HEK293 (cell line): ENCODE measurements at regions not wholly inside any gene's neighbourhood (a gene's known extent, or its start where the extent isn't known, plus 50 kb on each side); places are given as distances from the start of the nearest gene placed in this dataset.

Source experiments
- CTCF ChIA-PET: fragments of 350-600 bp; formaldehyde crosslinking; extraction: SDS; loops from one replicate; lab custom pipeline; 2021; ENCODE audit warnings: antibody characterized with exemption; lab: Yijun Ruan, JAX
- POLR2A ChIA-PET: fragments of 300-600 bp; formaldehyde crosslinking; extraction: SDS; loops from one replicate; lab custom pipeline; 2020; ENCODE audit warnings: antibody characterized with exemption, inconsistent platforms; lab: Yijun Ruan, JAX
- H3K27ac ChIP-seq: fragments of 200-500 bp; sonication (Bioruptor generic); 2 replicates; pipeline ENCODE4 v1.5.1; 2014; ENCODE audit warnings: low read depth, low read length, control low read depth, inconsistent platforms; ENCODE audit errors: extremely low read depth
- H3K36me3 ChIP-seq, 2 experiments: fragments of 200-500 bp in 1 of 2; sonication (Bioruptor generic) in 1 of 2; 1 replicate in 1 of 2; 2 replicates in 1 of 2; pipeline ENCODE4 v1.5.1; 2014 to 2017; ENCODE audit warnings: inconsistent platforms in 2 of 2, low read length in 2 of 2; ENCODE audit not compliant: control insufficient read depth in 2 of 2, insufficient read depth in 1 of 2
- H3K4me1 ChIP-seq: fragments of 200-500 bp; sonication (Bioruptor generic); 2 replicates; pipeline ENCODE4 v1.5.1; 2014; ENCODE audit warnings: mild to moderate bottlenecking, low read length, inconsistent platforms; ENCODE audit not compliant: control insufficient read depth, insufficient read depth
- H3K4me3 ChIP-seq: 2 replicates; pipeline ENCODE4 v1.5.1; 2011; ENCODE audit warnings: low read depth, mild to moderate bottlenecking, control low read depth, low read length, moderate library complexity
- H3K9me3 ChIP-seq: fragments of 200-500 bp; sonication (Bioruptor generic); 2 replicates; pipeline ENCODE4 v1.5.1; 2014; ENCODE audit warnings: low read depth, low read length, inconsistent platforms; ENCODE audit not compliant: control insufficient read depth, insufficient read depth
- IKZF3 ChIP-seq: fragments of 450-650 bp; IDR thresholded peaks from 2 replicates; pipeline ENCODE4 v1.5.0; 2018; ENCODE audit warnings: missing biosample characterization, mild to moderate bottlenecking, missing genetic modification characterization, moderate library complexity
- MEIS1 ChIP-seq: sonication (generic); formaldehyde crosslinking; IDR thresholded peaks from 2 replicates; pipeline ENCODE4 v1.8.1; 2022; ENCODE audit warnings: missing genetic modification reagents, mild to moderate bottlenecking, borderline replicate concordance
- MZF1 ChIP-seq: fragments of 450-650 bp; formaldehyde crosslinking; IDR thresholded peaks from 2 replicates; pipeline ENCODE4 v1.5.1; 2017; ENCODE audit warnings: missing biosample characterization, missing genetic modification characterization, borderline replicate concordance
- OVOL3 ChIP-seq: fragments of 450-650 bp; formaldehyde crosslinking; IDR thresholded peaks from 2 replicates; pipeline ENCODE4 v1.5.1; 2016; ENCODE audit warnings: missing biosample characterization, missing genetic modification characterization
- RBAK ChIP-seq: fragments of 450-650 bp; formaldehyde crosslinking; IDR thresholded peaks from 2 replicates; pipeline ENCODE4 v1.5.1; 2016; ENCODE audit warnings: missing biosample characterization, missing genetic modification characterization
- ZBTB49 ChIP-seq: fragments of 450-650 bp; formaldehyde crosslinking; IDR thresholded peaks from 2 replicates; pipeline ENCODE4 v1.5.1; 2016; ENCODE audit warnings: missing biosample characterization, missing genetic modification characterization, low read depth
- ZNF146 ChIP-seq: fragments of 450-650 bp; formaldehyde crosslinking; IDR thresholded peaks from 2 replicates; pipeline ENCODE4 v1.5.1; 2016; ENCODE audit warnings: missing biosample characterization, missing genetic modification characterization
- ZNF202 ChIP-seq: fragments of 450-650 bp; formaldehyde crosslinking; IDR thresholded peaks from 2 replicates; pipeline ENCODE4 v1.5.1; 2016; ENCODE audit warnings: missing biosample characterization, missing genetic modification characterization, borderline replicate concordance
- ZNF214 ChIP-seq: fragments of 450-650 bp; formaldehyde crosslinking; IDR thresholded peaks from 2 replicates; pipeline ENCODE4 v1.5.1; 2017; ENCODE audit warnings: missing biosample characterization, mild to moderate bottlenecking, missing genetic modification characterization, borderline replicate concordance
- ZNF248 ChIP-seq: fragments of 450-650 bp; formaldehyde crosslinking; IDR thresholded peaks from 2 replicates; pipeline ENCODE4 v1.5.1; 2017; ENCODE audit warnings: missing biosample characterization, missing genetic modification characterization
- ZNF280D ChIP-seq: fragments of 450-650 bp; formaldehyde crosslinking; IDR thresholded peaks from 2 replicates; pipeline ENCODE4 v1.5.1; 2016; ENCODE audit warnings: missing biosample characterization, missing genetic modification characterization
- ZNF488 ChIP-seq: fragments of 450-650 bp; formaldehyde crosslinking; IDR thresholded peaks from 2 replicates; pipeline ENCODE4 v1.5.1; 2016; ENCODE audit warnings: missing biosample characterization, missing genetic modification characterization
- ZNF529 ChIP-seq: fragments of 450-650 bp; formaldehyde crosslinking; IDR thresholded peaks from 2 replicates; pipeline ENCODE4 v1.5.1; 2017; ENCODE audit warnings: missing genetic modification characterization, missing biosample characterization; ENCODE audit not compliant: insufficient replicate concordance
- ZNF548 ChIP-seq: fragments of 450-650 bp; formaldehyde crosslinking; IDR thresholded peaks from 2 replicates; pipeline ENCODE4 v1.5.1; 2016; ENCODE audit warnings: missing biosample characterization, missing genetic modification characterization
- ZNF555 ChIP-seq: fragments of 450-650 bp; formaldehyde crosslinking; conservative IDR thresholded peaks from 2 replicates; pipeline ENCODE4 v1.5.1; 2017; ENCODE audit warnings: missing biosample characterization, mild to moderate bottlenecking, missing genetic modification characterization, inconsistent platforms
- ZNF558 ChIP-seq: fragments of 450-650 bp; formaldehyde crosslinking; IDR thresholded peaks from 2 replicates; pipeline ENCODE4 v1.5.1; 2016; ENCODE audit warnings: missing biosample characterization, missing genetic modification characterization
- ZNF571 ChIP-seq: fragments of 450-650 bp; formaldehyde crosslinking; IDR thresholded peaks from 2 replicates; pipeline ENCODE4 v1.5.0; 2017; ENCODE audit warnings: missing biosample characterization, missing genetic modification characterization
- ZNF626 ChIP-seq: fragments of 450-650 bp; sonication (Bioruptor Pico); formaldehyde crosslinking; IDR thresholded peaks from 2 replicates; pipeline ENCODE4 v1.5.1; 2018; ENCODE audit warnings: missing biosample characterization, missing genetic modification characterization, inconsistent platforms
- ZNF654 ChIP-seq: fragments of 450-650 bp; formaldehyde crosslinking; IDR thresholded peaks from 2 replicates; pipeline ENCODE4 v1.5.1; 2016; ENCODE audit warnings: low read depth, missing biosample characterization, missing genetic modification characterization
- ZSCAN5A ChIP-seq: fragments of 450-650 bp; formaldehyde crosslinking; IDR thresholded peaks from 2 replicates; pipeline ENCODE4 v1.5.1; 2016; ENCODE audit warnings: missing biosample characterization, missing genetic modification characterization
- TF ChIP-seq, protein P1 (sequence below): fragments of 450-650 bp; formaldehyde crosslinking; IDR thresholded peaks from 2 replicates; pipeline ENCODE4 v1.5.1; 2016; ENCODE audit warnings: missing biosample characterization, missing genetic modification characterization
- TF ChIP-seq, protein P2 (sequence below): fragments of 450-650 bp; formaldehyde crosslinking; IDR thresholded peaks from 2 replicates; pipeline ENCODE4 v1.5.1; 2016; ENCODE audit warnings: missing biosample characterization, missing genetic modification characterization
- TF ChIP-seq, protein P3 (sequence below): fragments of 450-650 bp; formaldehyde crosslinking; IDR thresholded peaks from 2 replicates; pipeline ENCODE4 v1.5.1; 2016; ENCODE audit warnings: missing biosample characterization, missing genetic modification characterization

DNA sequence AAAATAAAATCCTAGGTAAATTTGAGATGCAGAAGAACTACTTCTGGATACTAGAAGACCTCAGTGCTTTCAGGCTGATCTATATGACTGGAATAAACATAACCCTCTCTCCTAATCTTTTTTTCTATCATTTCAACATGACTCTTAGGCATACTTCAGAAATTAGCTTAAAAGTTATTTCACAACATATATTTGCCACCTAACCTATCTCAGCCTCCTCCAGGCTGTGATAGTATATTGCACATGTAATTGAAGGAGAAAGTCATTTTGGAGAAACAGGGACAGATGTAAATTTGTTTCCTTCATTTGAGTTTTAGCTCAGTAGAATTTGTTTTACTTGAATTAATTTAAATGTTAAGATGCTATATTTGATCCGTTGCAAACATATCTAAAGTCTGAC lies 1932.3 kb upstream of the CDH6 start:
- H3K36me3 ChIP-seq: no peaks in the 10 kb centered on the region
- H3K27ac ChIP-seq: no peak overlapping the region
- H3K4me1 ChIP-seq: no peaks in the 10 kb centered on the region
- no peak overlapping the region for H3K4me3 ChIP-seq
- H3K9me3 ChIP-seq: no peaks in the 10 kb centered on the region
- CTCF ChIA-PET: interaction anchor here (0.6 kb wide), 1 partner anchor 102 kb away, joined by 3 read pairs; no protein-coding TSS in a partner anchor
- TF ChIP-seq ZNF558 (no peak), ZBTB49 (tag by site-specific recombination) (no peak), OVOL3 (tag by site-specific recombination) (no peak), ZNF571 (no peak), MEIS1 (no peak), ZNF488 (no peak), ZSCAN5A (tag by site-specific recombination) (no peak), ZNF146 (no peak), ZNF529 (tag by site-specific recombination) (no peak), RBAK (tag by site-specific recombination) (no peak), MZF1 (tag by site-specific recombination) (no peak), ZNF626 (no peak), ZNF214 (no peak), ZNF654 (no peak)
- TF ChIP-seq, protein P1, sequence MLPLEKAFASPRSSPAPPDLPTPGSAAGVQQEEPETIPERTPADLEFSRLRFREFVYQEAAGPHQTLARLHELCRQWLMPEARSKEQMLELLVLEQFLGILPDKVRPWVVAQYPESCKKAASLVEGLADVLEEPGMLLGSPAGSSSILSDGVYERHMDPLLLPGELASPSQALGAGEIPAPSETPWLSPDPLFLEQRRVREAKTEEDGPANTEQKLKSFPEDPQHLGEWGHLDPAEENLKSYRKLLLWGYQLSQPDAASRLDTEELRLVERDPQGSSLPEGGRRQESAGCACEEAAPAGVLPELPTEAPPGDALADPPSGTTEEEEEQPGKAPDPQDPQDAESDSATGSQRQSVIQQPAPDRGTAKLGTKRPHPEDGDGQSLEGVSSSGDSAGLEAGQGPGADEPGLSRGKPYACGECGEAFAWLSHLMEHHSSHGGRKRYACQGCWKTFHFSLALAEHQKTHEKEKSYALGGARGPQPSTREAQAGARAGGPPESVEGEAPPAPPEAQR (tag by site-specific recombination): no peak
- POLR2A ChIA-PET: no interaction called here

DNA sequence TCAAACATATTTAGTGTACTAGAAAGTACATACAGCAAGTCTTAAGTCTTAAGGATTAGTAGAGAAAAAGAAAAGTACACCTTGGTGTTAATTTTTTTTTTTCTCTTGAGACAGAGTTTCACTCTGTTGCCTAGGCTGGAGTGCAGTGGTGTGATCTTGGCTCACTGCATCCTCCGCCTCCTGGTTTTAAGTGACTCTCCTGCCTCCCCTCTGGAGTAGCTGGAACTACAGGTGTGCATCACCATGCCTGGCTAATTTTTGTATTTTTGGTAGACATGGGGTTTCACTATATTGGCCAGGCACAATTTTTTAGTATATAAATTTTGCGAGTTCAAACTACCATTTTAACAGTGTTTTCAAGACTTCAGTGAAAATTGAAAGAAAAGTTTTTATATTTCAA lies 1941.1 kb upstream of the CDH6 start:
- Histone ChIP-seq H3K36me3 (no peaks in the 10 kb centered on the region), H3K27ac (no peak overlapping the region), H3K4me3 (no peak overlapping the region), H3K9me3 (no peaks in the 10 kb centered on the region), H3K4me1 (no peaks in the 10 kb centered on the region)
- ChIA-PET CTCF (no interaction called here), POLR2A (no interaction called here)
- TF ChIP-seq ZNF280D (no peak), IKZF3 (no peak), ZNF248 (tag by site-specific recombination) (no peak), ZNF548 (tag by site-specific recombination) (no peak), ZNF202 (tag by site-specific recombination) (no peak), ZSCAN5A (tag by site-specific recombination) (no peak), ZNF555 (tag by site-specific recombination) (no peak)
- TF ChIP-seq, protein P2, sequence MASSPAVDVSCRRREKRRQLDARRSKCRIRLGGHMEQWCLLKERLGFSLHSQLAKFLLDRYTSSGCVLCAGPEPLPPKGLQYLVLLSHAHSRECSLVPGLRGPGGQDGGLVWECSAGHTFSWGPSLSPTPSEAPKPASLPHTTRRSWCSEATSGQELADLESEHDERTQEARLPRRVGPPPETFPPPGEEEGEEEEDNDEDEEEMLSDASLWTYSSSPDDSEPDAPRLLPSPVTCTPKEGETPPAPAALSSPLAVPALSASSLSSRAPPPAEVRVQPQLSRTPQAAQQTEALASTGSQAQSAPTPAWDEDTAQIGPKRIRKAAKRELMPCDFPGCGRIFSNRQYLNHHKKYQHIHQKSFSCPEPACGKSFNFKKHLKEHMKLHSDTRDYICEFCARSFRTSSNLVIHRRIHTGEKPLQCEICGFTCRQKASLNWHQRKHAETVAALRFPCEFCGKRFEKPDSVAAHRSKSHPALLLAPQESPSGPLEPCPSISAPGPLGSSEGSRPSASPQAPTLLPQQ (tag by site-specific recombination): no peak
- TF ChIP-seq, protein P3, sequence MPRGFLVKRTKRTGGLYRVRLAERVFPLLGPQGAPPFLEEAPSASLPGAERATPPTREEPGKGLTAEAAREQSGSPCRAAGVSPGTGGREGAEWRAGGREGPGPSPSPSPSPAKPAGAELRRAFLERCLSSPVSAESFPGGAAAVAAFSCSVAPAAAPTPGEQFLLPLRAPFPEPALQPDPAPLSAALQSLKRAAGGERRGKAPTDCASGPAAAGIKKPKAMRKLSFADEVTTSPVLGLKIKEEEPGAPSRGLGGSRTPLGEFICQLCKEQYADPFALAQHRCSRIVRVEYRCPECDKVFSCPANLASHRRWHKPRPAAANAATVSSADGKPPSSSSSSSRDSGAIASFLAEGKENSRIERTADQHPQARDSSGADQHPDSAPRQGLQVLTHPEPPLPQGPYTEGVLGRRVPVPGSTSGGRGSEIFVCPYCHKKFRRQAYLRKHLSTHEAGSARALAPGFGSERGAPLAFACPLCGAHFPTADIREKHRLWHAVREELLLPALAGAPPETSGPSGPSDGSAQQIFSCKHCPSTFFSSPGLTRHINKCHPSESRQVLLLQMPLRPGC (tag by site-specific recombination): no peak
